KMS-11 (cell line): ENCODE measurements at regions not wholly inside any gene's neighbourhood (a gene's known extent, or its start where the extent isn't known, plus 50 kb on each side); places are given as distances from the start of the nearest gene placed in this dataset.

Experiments
- H2AFZ ChIP-seq: fragments of 200-600 bp; sonication (generic); 2 replicates; pipeline ENCODE4 v1.6.1; 2016; ENCODE audit warnings: antibody characterized with exemption, mixed run types, low read depth
- H3K27ac ChIP-seq: fragments of 200-600 bp; sonication (generic); 2 replicates; pipeline ENCODE4 v1.6.1; 2016; ENCODE audit warnings: mild to moderate bottlenecking, mixed run types
- H3K27me3 ChIP-seq: fragments of 200-600 bp; sonication (generic); 2 replicates; pipeline ENCODE4 v1.6.1; 2017; ENCODE audit warnings: mild to moderate bottlenecking, low read depth, mixed run types, moderate library complexity; ENCODE audit not compliant: insufficient read depth
- H3K36me3 ChIP-seq: fragments of 200-600 bp; sonication (generic); 2 replicates; pipeline ENCODE4 v1.6.1; 2017; ENCODE audit warnings: mild to moderate bottlenecking, mixed run types; ENCODE audit not compliant: insufficient read depth
- H3K4me1 ChIP-seq: fragments of 200-600 bp; sonication (generic); 2 replicates; pipeline ENCODE4 v1.6.1; 2016; ENCODE audit warnings: mild to moderate bottlenecking, low read depth, mixed run types; ENCODE audit not compliant: poor library complexity, severe bottlenecking
- H3K4me2 ChIP-seq: fragments of 200-600 bp; sonication (generic); 2 replicates; pipeline ENCODE4 v1.7.0; 2016; ENCODE audit warnings: mild to moderate bottlenecking, mixed run types
- H3K4me3 ChIP-seq: fragments of 200-600 bp; sonication (generic); IDR thresholded peaks from 2 replicates; pipeline ENCODE4 v1.6.1; 2017; ENCODE audit warnings: low read depth, low read length, mixed read lengths; ENCODE audit not compliant: insufficient read depth
- H3K79me2 ChIP-seq: fragments of 200-600 bp; sonication (generic); 2 replicates; pipeline ENCODE4 v1.6.1; 2016; ENCODE audit warnings: low read depth, mixed run types; ENCODE audit not compliant: insufficient read depth
- H3K9ac ChIP-seq: fragments of 200-600 bp; sonication (generic); 2 replicates; pipeline ENCODE4 v1.6.1; 2016; ENCODE audit warnings: mild to moderate bottlenecking, mixed run types
- H4K20me1 ChIP-seq: fragments of 200-600 bp; sonication (generic); 2 replicates; pipeline ENCODE4 v1.6.1; 2016; ENCODE audit warnings: mild to moderate bottlenecking, mixed run types; ENCODE audit not compliant: insufficient read depth
- TF ChIP-seq, protein P1 (sequence below): fragments of 200-600 bp; sonication (generic); conservative IDR thresholded peaks from 2 replicates; pipeline ENCODE4 v1.6.1; 2017; ENCODE audit warnings: low read depth, mild to moderate bottlenecking, antibody characterized with exemption, low read length, moderate library complexity, mixed read lengths

DNA sequence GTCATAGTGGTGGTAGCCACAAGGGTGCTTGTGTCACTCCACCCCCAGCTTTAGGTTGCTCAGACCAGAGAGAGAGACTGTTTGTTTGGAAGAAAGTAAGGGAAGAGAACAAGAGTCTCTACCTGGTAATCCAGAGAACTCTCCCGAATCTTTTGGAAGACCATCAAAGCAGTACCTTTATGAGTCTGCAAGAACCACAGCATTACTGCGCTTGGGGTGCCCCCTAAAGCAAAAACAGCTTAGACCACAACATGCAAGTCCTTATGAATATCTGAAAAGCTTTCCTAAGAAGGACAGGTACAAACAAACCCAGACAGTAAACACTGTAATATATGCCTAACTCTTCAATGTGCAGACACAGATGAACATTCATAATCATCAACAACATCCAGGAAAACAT lies 1398.6 kb upstream of the C9orf72 start:
- Histone ChIP-seq H3K36me3 (no peaks in the 10 kb centered on the region), H3K27ac (no peak overlapping the region), H3K4me1 (no peaks in the 10 kb centered on the region), H4K20me1 (no peaks in the 10 kb centered on the region), H3K79me2 (no peaks in the 10 kb centered on the region), H3K9ac (no peak overlapping the region), H3K4me2 (no peak overlapping the region), H3K4me3 (no peak overlapping the region), H2AFZ (no peak overlapping the region), H3K27me3 (no peaks in the 10 kb centered on the region)
- TF ChIP-seq, protein P1, sequence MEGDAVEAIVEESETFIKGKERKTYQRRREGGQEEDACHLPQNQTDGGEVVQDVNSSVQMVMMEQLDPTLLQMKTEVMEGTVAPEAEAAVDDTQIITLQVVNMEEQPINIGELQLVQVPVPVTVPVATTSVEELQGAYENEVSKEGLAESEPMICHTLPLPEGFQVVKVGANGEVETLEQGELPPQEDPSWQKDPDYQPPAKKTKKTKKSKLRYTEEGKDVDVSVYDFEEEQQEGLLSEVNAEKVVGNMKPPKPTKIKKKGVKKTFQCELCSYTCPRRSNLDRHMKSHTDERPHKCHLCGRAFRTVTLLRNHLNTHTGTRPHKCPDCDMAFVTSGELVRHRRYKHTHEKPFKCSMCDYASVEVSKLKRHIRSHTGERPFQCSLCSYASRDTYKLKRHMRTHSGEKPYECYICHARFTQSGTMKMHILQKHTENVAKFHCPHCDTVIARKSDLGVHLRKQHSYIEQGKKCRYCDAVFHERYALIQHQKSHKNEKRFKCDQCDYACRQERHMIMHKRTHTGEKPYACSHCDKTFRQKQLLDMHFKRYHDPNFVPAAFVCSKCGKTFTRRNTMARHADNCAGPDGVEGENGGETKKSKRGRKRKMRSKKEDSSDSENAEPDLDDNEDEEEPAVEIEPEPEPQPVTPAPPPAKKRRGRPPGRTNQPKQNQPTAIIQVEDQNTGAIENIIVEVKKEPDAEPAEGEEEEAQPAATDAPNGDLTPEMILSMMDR: no peak

DNA sequence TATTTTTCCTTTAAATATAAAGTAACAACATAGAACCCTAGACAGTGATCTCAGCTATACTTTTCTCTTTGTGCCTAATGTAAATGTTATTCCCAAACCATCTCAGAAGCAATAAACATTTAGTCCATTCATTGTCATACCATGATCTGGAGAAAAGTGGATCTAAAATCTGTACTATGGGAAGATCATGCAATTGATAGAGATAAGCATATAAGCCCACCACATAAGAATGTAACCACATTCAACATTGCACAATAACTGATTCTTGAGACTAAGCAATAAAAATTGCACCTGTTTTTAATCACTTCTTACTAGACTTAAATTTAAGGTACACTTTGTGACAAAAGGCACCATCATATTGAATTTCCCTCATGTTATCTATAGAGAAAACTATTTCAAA lies 1403.0 kb upstream of the C9orf72 start:
- no peak overlapping the region for H2AFZ ChIP-seq
- H3K9ac ChIP-seq: no peak overlapping the region
- no peak overlapping the region for H3K4me3 ChIP-seq
- no peaks in the 10 kb centered on the region for H3K36me3 ChIP-seq
- no peaks in the 10 kb centered on the region for H4K20me1 ChIP-seq
- H3K4me1 ChIP-seq: no peaks in the 10 kb centered on the region
- no peaks in the 10 kb centered on the region for H3K27me3 ChIP-seq
- H3K79me2 ChIP-seq: no peaks in the 10 kb centered on the region
- H3K27ac ChIP-seq: no peak overlapping the region
- no peak overlapping the region for H3K4me2 ChIP-seq
- TF ChIP-seq, protein P1: no peak

DNA sequence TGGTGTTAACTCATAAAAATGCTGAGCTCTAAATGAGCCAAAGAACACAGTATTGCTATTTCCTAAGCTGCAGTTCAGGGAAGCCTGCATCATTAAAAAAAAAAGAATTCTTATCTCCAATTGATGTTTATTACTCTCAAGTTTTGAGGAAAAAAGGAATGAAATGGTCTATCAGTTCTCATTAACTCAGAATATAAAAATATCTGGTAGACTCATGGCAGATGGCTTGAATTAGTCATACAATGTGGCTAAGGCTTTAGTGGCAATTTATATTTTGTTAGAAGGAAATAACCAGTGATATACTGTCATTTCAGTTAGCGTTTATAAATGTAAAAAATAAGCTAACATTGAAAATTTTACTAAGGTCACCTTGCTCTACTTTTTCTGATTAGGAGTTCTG lies 1403.4 kb upstream of the C9orf72 start:
- no peak overlapping the region for H3K4me3 ChIP-seq
- H3K27me3 ChIP-seq: no peaks in the 10 kb centered on the region
- TF ChIP-seq, protein P1: no peak
- no peak overlapping the region for H3K9ac ChIP-seq
- H2AFZ ChIP-seq: no peak overlapping the region
- no peak overlapping the region for H3K27ac ChIP-seq
- H3K4me1 ChIP-seq: no peaks in the 10 kb centered on the region
- no peaks in the 10 kb centered on the region for H3K36me3 ChIP-seq
- no peaks in the 10 kb centered on the region for H3K79me2 ChIP-seq
- no peaks in the 10 kb centered on the region for H4K20me1 ChIP-seq
- no peak overlapping the region for H3K4me2 ChIP-seq

DNA sequence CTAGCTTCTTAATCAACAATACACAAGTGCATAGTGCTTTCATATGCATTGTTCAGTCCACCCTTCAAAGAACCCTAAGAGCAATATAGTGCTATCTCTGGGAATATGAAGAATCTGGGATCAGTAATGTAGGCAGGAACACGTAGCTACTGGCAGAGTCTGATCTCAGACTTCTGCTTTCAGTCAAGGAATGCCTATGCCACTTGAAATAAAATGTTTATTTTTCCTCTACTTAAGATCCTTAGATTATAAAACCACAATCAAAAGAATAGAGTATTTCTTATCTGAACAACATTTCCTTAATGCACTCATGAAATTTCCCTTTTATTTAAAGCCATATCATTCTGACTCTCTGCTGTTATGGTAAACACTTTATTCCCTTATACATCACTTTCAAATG lies 1407.8 kb upstream of the C9orf72 start:
- Histone ChIP-seq H4K20me1 (no peaks in the 10 kb centered on the region), H3K27me3 (no peaks in the 10 kb centered on the region), H3K4me2 (no peak overlapping the region), H3K4me3 (no peak overlapping the region), H2AFZ (no peak overlapping the region), H3K36me3 (no peaks in the 10 kb centered on the region), H3K27ac (no peak overlapping the region), H3K9ac (no peak overlapping the region), H3K4me1 (no peaks in the 10 kb centered on the region), H3K79me2 (no peaks in the 10 kb centered on the region)
- TF ChIP-seq, protein P1: no peak

DNA sequence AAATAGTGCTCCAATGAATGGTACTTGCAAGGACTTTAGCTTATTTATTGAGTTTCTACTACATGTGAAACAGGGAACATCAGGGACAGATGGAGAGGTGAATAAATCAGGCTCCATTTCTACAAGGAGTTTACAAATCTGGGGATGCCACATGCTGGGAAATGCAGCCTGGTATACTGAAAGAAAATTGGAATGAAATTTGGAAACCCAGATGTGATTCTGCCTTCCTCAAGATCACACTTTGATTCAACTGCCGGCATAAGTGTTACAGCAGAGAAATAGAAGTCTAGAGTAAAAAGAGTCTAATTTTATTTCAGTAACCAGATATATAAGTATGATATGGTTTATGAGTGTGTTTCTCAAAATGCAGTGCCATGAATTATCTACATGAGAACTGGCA lies 1408.4 kb upstream of the C9orf72 start:
- Histone ChIP-seq H3K36me3 (no peaks in the 10 kb centered on the region), H3K4me3 (no peak overlapping the region), H4K20me1 (no peaks in the 10 kb centered on the region), H3K9ac (no peak overlapping the region), H3K4me1 (no peaks in the 10 kb centered on the region), H3K27ac (no peak overlapping the region), H3K27me3 (no peaks in the 10 kb centered on the region), H3K79me2 (no peaks in the 10 kb centered on the region), H2AFZ (no peak overlapping the region), H3K4me2 (no peak overlapping the region)
- TF ChIP-seq, protein P1: no peak
